ENCODE measurements at regions not wholly inside any gene's neighbourhood (a gene's known extent, or its start where the extent isn't known, plus 50 kb on each side); places are given as distances from the start of the nearest gene placed in this dataset.

DNA sequence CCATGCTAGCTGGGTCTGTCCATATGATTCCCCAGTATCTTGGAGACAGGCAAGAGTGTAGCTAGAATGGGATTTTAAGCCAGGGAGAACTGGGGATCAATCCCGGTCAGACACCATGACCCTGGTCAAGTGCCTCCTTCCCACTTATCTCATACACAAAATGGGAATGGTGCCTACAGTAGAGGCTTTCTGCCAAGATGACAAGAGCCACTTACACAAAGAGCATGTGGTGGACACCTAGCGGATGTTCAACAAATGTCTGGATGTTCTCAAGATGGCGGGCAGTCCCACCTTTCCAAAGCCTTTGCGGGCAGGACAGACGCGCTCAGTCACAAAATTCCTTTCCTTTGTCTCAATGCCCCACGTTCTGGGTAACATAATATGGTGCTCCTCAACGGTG is 57.3 kb downstream of the MAF start:
- TF ChIP-seq, protein P1, sequence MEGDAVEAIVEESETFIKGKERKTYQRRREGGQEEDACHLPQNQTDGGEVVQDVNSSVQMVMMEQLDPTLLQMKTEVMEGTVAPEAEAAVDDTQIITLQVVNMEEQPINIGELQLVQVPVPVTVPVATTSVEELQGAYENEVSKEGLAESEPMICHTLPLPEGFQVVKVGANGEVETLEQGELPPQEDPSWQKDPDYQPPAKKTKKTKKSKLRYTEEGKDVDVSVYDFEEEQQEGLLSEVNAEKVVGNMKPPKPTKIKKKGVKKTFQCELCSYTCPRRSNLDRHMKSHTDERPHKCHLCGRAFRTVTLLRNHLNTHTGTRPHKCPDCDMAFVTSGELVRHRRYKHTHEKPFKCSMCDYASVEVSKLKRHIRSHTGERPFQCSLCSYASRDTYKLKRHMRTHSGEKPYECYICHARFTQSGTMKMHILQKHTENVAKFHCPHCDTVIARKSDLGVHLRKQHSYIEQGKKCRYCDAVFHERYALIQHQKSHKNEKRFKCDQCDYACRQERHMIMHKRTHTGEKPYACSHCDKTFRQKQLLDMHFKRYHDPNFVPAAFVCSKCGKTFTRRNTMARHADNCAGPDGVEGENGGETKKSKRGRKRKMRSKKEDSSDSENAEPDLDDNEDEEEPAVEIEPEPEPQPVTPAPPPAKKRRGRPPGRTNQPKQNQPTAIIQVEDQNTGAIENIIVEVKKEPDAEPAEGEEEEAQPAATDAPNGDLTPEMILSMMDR (IDR thresholded peaks at IDR 0.05; ENCODE audit: low read depth, low read length, missing input control), result no peak
- TF ChIP-seq TAF1 (conservative IDR thresholded peaks at IDR 0.05) (no peak), JUND (IDR thresholded peaks at IDR 0.05) (no peak), ATF3 (IDR thresholded peaks at IDR 0.05) (no peak), SP1 (IDR thresholded peaks at IDR 0.05) (no peak), NR2F2 (IDR thresholded peaks at IDR 0.05) (no peak), YY1 (IDR thresholded peaks at IDR 0.05) (no peak), HNF4A (conservative IDR thresholded peaks at IDR 0.05) (no peak)
